Spleen (tissue), 11 donors: ENCODE measurements at regions not wholly inside any gene's neighbourhood (a gene's known extent, or its start where the extent isn't known, plus 50 kb on each side); places are given as distances from the start of the nearest gene placed in this dataset.
"Not testable (repeated sequence)": the region's sequence is repeated elsewhere in the genome, so short reads cannot be mapped to it uniquely, and the experiment has no call there.

ENCODE experiments used
- DNase-seq: peaks from one replicate; pipeline ENCODE4 v3.0.0-alpha.2; 2020
- H3K27ac ChIP-seq, 8 donors: fragments of 200-600 bp; sonication (generic) in 7 of 8; 1 replicate in 4 of 8; 2 replicates in 4 of 8; pipeline versions ENCODE4 v1.5.0 to v1.8.0; 2016 to 2021; ENCODE audit warnings: inconsistent platforms in 4 of 8, mild to moderate bottlenecking in 4 of 8, moderate library complexity in 1 of 8
- H3K27me3 ChIP-seq, 7 donors: fragments of 200-600 bp; sonication (generic) in 6 of 7; replicated peaks in 1 of 7; 1 replicate in 4 of 7; 2 replicates in 3 of 7; pipeline versions ENCODE4 v1.5.0 to v1.8.0; 2016 to 2021; ENCODE audit warnings: inconsistent platforms in 3 of 7, mild to moderate bottlenecking in 1 of 7
- H3K36me3 ChIP-seq, 6 donors: fragments of 200-600 bp; sonication (generic) in 5 of 6; 1 replicate in 4 of 6; 2 replicates in 2 of 6; pipeline versions ENCODE4 v1.5.0 to v1.8.0; 2016 to 2021; ENCODE audit warnings: inconsistent platforms in 2 of 6
- H3K4me1 ChIP-seq, 6 donors: fragments of 200-600 bp; sonication (generic) in 5 of 6; 1 replicate in 3 of 6; 2 replicates in 3 of 6; pipeline versions ENCODE4 v1.5.0 to v1.8.0; 2016 to 2021; ENCODE audit warnings: inconsistent platforms in 3 of 6
- H3K4me3 ChIP-seq, 8 donors: fragments of 200-600 bp; sonication (generic) in 7 of 8; 1 replicate in 4 of 8; 2 replicates in 4 of 8; pipeline versions ENCODE4 v1.5.0 to v1.8.0; 2016 to 2021; ENCODE audit warnings: inconsistent platforms in 4 of 8, mild to moderate bottlenecking in 4 of 8, moderate library complexity in 2 of 8
- H3K9me3 ChIP-seq, 8 donors: fragments of 200-600 bp; sonication (generic) in 7 of 8; 1 replicate in 4 of 8; 2 replicates in 4 of 8; pipeline versions ENCODE4 v1.5.0 to v1.8.0; 2016 to 2021; ENCODE audit warnings: inconsistent platforms in 4 of 8
- POLR2A ChIP-seq, 3 donors: fragments of 450-650 bp; IDR thresholded peaks; one replicate each; pipeline ENCODE4 v1.5.1; 2017; ENCODE audit warnings: antibody characterized with exemption in 3 of 3, mild to moderate bottlenecking in 1 of 3
- POLR2AphosphoS5 ChIP-seq, 3 donors: sonication (generic); formaldehyde crosslinking; IDR thresholded peaks; one replicate each; pipeline ENCODE4 v1.5.1; 2017; ENCODE audit warnings: antibody characterized with exemption in 3 of 3
- WGBS, 5 donors: extraction: QIAGEN DNeasy Blood & Tissue Kit in 3 of 5; methylation state at CpG; one replicate each; pipeline versions ENCODE4 v1.1.5 to v1.1.7; 2013 to 2018; 5-methylcytosine and 5-hydroxymethylcytosine counted together
- intact Hi-C: fragments of 100-400 bp; cut with DNase I; formaldehyde crosslinking; loops from one replicate; pipeline ENCODE4 v1.15.0; 2023; ENCODE audit warnings: low total_unique reads
- TF ChIP-seq, protein P1 (sequence below), 11 experiments: fragments of 200-600 bp in 7 of 11; fragments of 450-650 bp in 4 of 11; sonication (generic) in 4 of 11; IDR thresholded peaks in 8 of 11; conservative IDR thresholded peaks in 3 of 11; 1 replicate in 7 of 11; 2 replicates in 4 of 11; pipeline versions ENCODE4 v1.4.0 to v1.8.0; 2016 to 2021; ENCODE audit warnings: antibody characterized with exemption in 11 of 11, inconsistent platforms in 4 of 11, mild to moderate bottlenecking in 1 of 11
- donor health status: healthy with polysubstance abuse.
- donor health status: DM: no; HTN: no; CAD: no; lungs with moderate emphysema.
- donor health status: DM: no; HTN: no; CAD: no.
- donor health status: Bipolar disorder and iron deficiency.
- donor health status: healthy.
- donor health status: DM: no; HTN: no; CAD: no.
- donor health status: DM: yes; HTN: yes; CAD: no.

GRCh38 chr6:113221850-113222249 lies 635.3 kb upstream of the MARCKS start:
- TF ChIP-seq POLR2A (IDR thresholded peaks at IDR 0.05) (no peak), POLR2AphosphoS5 (IDR thresholded peaks at IDR 0.05) (no peak)
- TF ChIP-seq, protein P1, sequence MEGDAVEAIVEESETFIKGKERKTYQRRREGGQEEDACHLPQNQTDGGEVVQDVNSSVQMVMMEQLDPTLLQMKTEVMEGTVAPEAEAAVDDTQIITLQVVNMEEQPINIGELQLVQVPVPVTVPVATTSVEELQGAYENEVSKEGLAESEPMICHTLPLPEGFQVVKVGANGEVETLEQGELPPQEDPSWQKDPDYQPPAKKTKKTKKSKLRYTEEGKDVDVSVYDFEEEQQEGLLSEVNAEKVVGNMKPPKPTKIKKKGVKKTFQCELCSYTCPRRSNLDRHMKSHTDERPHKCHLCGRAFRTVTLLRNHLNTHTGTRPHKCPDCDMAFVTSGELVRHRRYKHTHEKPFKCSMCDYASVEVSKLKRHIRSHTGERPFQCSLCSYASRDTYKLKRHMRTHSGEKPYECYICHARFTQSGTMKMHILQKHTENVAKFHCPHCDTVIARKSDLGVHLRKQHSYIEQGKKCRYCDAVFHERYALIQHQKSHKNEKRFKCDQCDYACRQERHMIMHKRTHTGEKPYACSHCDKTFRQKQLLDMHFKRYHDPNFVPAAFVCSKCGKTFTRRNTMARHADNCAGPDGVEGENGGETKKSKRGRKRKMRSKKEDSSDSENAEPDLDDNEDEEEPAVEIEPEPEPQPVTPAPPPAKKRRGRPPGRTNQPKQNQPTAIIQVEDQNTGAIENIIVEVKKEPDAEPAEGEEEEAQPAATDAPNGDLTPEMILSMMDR (IDR thresholded peaks at IDR 0.05 in 8 of 11, conservative IDR thresholded peaks at IDR 0.05 in 3 of 11), result no peak
- intact Hi-C loops, result no loop called here
- Histone ChIP-seq H3K36me3 (no peaks in the 10 kb centered on the region), H3K27ac (no peak overlapping the region), H3K9me3 (peaks cover 0 to 14% (median 0%) of the 10 kb centered on the region in 8 donors), H3K4me1 (no peaks in the 10 kb centered on the region), H3K27me3 (no peaks in the 10 kb centered on the region), H3K4me3 (no peak overlapping the region)
- 83 to 89% (median 83%) methylated on average over 20 of the region's 20 CpGs for WGBS, 5 donors
- DNase-seq, result no peak

- Histone ChIP-seq H3K27me3 (no peaks in the 10 kb centered on the region), H3K27ac (no peak overlapping the region), H3K4me1 (no peaks in the 10 kb centered on the region), H3K36me3 (no peaks in the 10 kb centered on the region), H3K9me3 (no peaks in the 10 kb centered on the region), H3K4me3 (no peak overlapping the region)
- intact Hi-C loops, result no loop called here
- no peak for DNase-seq
- TF ChIP-seq POLR2AphosphoS5 (IDR thresholded peaks at IDR 0.05), result no peak
- no peak for TF ChIP-seq POLR2A (IDR thresholded peaks at IDR 0.05)
- TF ChIP-seq, protein P1 (IDR thresholded peaks at IDR 0.05 in 8 of 11, conservative IDR thresholded peaks at IDR 0.05 in 3 of 11), result no peak
- WGBS, 5 donors, result 74 to 86% (median 84%) methylated on average over 1 of the region's 1 CpG
These were observed 611.0 kb upstream of the MARCKS start for GRCh38 chr6:113246186-113246585.

DNA sequence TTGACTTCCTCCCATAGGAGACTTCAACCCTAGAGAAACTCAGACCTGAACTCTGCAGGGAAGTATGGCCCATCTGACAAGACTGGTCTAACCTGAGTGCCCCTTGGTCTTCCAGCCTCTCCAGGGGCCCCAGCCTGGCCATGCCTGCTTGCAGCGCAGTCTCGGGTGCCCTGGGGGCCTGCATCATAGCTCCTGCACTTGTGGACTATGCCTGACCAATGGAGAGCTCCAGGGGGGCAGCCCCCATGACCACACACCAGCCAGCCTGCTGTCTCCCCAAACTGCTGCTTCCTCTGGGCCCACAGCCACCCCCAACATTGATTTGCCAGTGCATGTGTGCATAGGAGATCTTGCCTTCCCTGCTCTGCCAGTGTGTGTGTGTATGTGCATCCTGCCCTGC lies 608.6 kb upstream of the MARCKS start:
- intact Hi-C loops, result no loop called here
- no peaks in the 10 kb centered on the region for H3K4me1 ChIP-seq
- 61 to 92% (median 67%) methylated on average over 2 of the region's 2 CpGs; no CpG with 5 or more reads in 1 of the 5 donors for WGBS, 5 donors
- DNase-seq, result peak; percentile 61
- H3K9me3 ChIP-seq, result peaks cover 0 to 6% (median 2%) of the 10 kb centered on the region in 8 donors
- TF ChIP-seq POLR2A (IDR thresholded peaks at IDR 0.05) (no peak), POLR2AphosphoS5 (IDR thresholded peaks at IDR 0.05) (no peak)
- TF ChIP-seq, protein P1 (IDR thresholded peaks at IDR 0.05 in 8 of 11, conservative IDR thresholded peaks at IDR 0.05 in 3 of 11), result no peak
- H3K27me3 ChIP-seq, result no peaks in the 10 kb centered on the region
- no peak overlapping the region for H3K27ac ChIP-seq
- H3K4me3 ChIP-seq, result no peak overlapping the region
- no peaks in the 10 kb centered on the region for H3K36me3 ChIP-seq

DNA sequence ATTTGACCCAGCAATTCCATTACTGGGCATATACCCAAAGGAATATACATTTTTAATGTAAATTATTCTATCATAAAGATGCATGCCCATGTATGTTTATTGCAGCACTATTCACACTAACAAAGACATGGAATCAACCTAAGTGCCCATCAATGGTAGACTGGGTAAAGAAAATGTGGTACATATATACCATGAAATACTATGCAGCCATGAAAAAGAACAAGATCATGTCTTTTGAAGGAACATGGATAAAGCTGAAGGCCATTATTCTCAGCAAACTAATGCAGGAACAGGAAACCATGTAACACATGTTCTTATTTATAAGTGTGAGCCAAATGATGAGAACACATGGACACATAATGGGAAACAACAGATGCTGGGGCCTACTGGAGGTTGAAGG lies 603.0 kb upstream of the MARCKS start:
- H3K4me1 ChIP-seq, intact Hi-C loops: not testable (repeated sequence)

GRCh38 chr6:113258771-113259170 lies 598.4 kb upstream of the MARCKS start:
- TF ChIP-seq POLR2AphosphoS5 (IDR thresholded peaks at IDR 0.05), result no peak
- TF ChIP-seq POLR2A (IDR thresholded peaks at IDR 0.05), result no peak
- TF ChIP-seq, protein P1 (IDR thresholded peaks at IDR 0.05 in 8 of 11, conservative IDR thresholded peaks at IDR 0.05 in 3 of 11), result no peak
- DNase-seq, result no peak
- WGBS, 5 donors, result 49 to 78% (median 64%) methylated on average over 1 of the region's 1 CpG
- Histone ChIP-seq H3K4me1 (no peaks in the 10 kb centered on the region), H3K9me3 (peaks cover 0 to 30% (median 21%) of the 10 kb centered on the region in 8 donors), H3K4me3 (no peak overlapping the region), H3K27me3 (no peaks in the 10 kb centered on the region), H3K36me3 (no peaks in the 10 kb centered on the region), H3K27ac (no peak overlapping the region)
- intact Hi-C loops, result no loop called here

More for the DNA sequence above, 603.0 kb upstream of the MARCKS start:
- DNase-seq, H3K27me3 ChIP-seq, H3K4me3 ChIP-seq, H3K36me3 ChIP-seq, H3K27ac ChIP-seq: not testable (repeated sequence)
- peaks cover 0 to 17% (median 12%) of the 10 kb centered on the region in 8 donors for H3K9me3 ChIP-seq
